Superior temporal gyrus (tissue), 1 donor: ENCODE measurements at regions not wholly inside any gene's neighbourhood (a gene's known extent, or its start where the extent isn't known, plus 50 kb on each side); places are given as distances from the start of the nearest gene placed in this dataset.

Source experiments
- DNase-seq: peaks from one replicate; pipeline ENCODE4 v3.0.0-alpha.2; 2016; ENCODE audit errors: extremely low spot score

DNA sequence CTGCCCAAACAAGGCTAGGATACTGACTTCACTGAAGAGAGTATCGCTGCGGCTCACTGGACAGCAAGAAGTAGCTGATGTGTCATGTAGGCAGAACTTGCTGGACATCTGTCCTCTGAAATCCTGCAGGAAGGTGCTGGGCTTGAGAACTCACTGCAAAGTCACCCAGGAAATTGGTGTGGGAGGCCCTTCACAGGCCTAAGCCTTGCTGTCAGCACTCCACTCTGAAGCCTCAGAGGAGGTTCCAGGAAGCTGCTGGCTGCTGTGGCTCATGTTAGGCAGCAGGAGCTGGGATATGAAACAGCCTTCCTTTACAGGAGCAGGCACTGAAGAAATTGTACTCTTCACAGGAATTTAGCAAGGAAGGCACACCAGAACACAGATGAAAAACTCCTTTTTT, 88.3 kb upstream of the CCDC68 start:
- no peak for DNase-seq

DNA sequence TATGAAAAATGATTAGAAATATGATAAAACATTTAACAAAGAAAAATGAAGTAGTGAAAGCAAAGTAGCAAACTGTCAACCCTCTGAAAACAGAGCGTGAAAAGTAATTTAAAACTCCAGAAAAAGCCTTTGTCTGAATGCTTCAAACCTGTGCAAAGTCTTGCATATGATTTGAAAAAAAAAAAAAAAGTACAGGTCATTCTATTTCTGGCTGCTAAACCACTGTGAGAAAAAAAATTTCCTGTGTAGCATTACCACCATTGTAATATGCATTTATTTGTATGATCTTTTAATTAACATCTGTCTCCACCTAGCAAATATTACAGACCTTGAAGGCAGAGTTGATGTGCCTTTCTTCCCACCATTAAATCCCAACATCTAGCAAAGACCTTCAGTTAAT, 82.1 kb upstream of the CCDC68 start:
- no peak for DNase-seq

DNA sequence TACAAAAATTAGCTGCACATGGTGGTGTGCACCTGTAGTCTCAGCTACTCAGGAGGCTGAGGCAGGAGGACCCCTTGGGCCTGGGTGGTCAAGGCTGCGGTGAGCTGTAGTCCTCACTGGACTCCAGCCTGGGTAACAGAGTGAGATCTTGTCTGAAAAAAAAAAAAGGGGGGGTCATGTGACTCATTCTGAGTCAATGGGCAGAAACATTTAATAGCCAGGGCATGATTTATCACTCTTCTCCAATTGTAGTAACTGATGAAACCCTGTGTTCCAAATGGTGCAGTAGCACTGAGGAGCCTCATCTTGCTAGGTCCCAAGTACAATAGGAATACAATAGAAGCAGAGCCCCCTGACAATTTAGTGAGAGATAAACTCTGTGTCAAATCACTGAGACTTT, 78.9 kb upstream of the CCDC68 start:
- DNase-seq: no peak

DNA sequence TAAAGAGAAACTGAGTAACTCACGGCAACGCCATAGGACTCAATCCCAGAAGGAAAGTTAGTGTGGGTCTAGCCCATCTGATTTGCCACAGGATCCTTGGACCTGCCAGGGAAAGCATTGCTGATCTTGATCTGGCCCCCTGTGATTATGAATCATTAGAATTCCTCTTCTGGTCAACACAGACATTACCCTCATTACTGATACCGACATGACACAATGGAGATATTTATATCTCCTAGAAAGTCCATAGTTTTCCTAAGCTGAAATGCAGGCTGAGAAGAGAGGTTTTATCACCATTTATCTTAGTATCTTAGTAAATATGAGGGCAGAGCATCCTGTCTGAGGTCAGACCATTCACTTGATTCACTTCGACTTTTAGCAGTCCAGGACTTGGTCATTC, 75.5 kb upstream of the CCDC68 start:
- no peak for DNase-seq

DNA sequence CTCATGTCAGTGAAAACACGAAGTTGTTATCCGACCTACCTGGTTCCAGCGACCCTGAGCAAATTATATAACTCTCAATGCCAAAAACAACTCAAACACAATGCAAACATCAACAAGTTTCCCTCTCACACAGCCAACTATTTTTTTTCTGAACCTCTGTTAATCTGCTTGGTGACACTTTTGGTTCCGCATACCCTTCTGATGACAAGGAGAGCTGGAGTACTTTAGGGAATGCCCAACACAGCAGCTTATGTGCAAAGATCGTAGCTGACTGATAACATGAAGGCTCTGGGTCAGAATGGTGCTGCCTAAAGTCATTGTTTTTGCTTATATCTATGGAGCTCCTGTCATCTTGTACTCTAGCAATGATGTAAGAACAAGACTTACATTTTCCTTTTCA, 72.7 kb upstream of the CCDC68 start:
- no peak for DNase-seq

DNA sequence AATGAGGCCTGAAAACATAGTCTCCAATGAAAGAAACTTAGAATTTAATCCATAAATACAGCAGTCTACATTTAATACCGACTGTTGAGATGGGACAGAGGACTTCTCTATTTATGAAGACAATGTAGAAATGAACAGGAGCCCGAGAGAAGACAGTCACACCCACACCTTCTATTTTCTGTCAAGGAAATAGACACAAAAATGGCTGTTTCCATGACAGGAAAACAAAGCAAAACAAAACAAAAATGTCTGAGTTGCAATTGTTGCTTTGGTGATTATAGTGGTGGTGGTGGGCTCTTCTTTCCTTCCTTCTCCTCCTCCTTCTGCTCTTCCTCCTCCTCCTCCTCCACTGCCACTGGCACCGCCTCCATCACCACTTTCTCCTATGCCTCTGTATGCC, 72.3 kb upstream of the CCDC68 start:
- DNase-seq: no peak

DNA sequence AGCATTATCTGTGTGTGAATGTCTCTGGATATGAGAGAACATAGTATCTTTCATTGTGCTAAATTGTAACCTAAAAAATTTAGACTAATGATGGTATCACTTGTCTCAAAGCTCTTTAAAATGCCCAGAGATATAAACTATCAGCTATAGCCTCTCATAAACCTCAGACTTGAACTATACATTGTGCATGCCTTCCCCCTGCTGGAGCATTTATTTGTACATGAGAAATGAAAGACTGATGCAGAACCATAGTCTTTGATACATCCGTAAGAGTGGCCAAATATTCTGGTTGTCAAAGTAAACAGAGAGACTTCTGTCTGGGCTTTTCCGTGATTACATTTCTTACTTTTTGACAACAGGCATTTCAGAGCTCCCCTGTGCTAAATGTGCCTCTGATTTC, 71.9 kb upstream of the CCDC68 start:
- no peak for DNase-seq

DNA sequence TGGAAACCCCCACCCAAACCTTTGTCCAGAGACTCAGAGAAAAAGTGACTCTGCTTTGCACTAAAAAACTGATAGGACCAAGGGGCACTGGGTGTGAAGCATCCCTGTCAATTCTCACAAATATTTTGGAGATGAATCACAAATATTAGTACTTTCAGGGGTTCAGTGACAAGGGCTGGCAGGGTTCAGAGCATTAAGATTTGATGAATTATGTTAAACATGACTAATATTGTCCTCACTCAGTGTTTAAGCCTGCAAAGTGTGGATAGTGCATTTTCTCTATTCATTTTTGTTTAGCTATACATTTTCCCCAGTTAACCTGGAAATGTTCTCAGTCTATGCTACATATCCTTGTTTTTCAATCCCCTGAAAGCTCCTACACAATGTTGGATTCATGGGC, 65.3 kb upstream of the CCDC68 start:
- no peak for DNase-seq

DNA sequence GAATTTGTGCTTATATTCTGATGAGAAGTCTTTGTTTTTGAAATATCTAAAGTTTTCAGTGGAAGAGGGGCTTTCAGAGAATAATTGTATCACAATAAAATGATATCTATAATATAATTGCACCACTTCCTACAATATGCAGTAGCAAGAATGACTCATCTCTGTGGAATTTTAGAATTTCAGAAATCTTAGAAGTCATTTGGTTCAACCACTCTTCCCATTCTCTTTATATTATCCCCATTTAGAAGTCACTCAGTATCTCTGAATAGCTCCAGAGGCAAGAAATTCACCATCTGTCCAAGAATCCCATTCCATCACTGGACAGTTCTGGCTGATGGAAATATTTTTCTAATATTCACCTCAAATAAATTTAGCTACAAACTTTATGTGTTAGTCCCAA, 59.3 kb upstream of the CCDC68 start:
- no peak for DNase-seq

DNA sequence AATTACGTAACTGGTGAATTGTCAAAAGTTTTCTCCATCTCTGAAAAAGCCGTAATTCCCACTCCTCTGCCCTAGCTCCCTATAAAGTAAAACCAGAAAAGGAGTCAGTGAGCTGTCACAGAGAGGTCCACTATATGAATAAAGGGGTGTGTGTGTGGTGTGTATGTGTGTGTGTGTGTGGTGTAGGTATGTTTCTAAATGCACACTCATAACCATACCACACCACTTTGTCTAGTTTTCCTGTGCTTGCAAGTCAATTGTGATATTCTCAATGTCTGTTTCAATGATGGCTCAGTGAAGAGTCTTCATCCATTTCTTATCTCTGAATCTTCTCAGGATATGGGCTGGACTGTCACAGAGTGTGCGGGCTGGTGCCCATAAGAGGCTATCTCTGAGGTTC, 54.8 kb upstream of the CCDC68 start:
- no peak for DNase-seq

DNA sequence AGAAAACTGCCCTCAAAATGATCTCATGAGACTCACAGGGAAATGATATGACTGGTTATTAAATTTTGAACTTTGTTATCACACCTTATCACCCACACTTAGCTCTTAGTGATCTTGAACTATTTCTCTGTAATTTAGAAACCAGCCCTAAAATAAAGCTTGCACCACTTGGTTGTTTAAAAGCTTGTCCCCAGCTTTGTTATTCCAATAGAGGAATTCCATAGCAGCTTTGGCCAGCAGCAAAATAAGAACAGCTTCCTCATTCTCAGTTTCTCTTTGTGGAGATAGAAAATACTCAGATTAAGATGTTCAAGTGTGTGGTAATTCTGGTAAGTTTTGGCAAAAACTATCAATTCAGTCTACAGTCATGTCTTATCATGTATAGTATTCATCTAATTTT, 54.4 kb upstream of the CCDC68 start:
- no peak for DNase-seq

DNA sequence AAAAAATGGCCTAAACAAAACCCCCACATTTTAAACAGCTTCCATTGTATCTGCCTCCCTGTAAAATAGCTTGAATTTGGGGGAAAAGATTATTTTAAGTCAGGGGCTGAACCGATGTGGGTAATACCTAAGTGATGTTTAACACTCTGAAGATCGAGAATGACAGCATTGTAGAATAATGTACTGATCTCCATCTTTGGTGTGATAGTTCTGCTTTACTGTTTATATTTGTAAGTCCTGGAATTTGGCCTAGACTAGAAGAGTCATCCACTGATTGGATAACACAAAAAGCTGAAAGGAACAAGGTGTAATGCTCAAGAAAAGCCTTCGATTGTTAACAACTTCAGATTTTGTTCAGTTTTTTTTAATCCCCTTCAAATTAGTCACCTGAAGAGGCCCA, 53.8 kb upstream of the CCDC68 start:
- DNase-seq: no peak

DNA sequence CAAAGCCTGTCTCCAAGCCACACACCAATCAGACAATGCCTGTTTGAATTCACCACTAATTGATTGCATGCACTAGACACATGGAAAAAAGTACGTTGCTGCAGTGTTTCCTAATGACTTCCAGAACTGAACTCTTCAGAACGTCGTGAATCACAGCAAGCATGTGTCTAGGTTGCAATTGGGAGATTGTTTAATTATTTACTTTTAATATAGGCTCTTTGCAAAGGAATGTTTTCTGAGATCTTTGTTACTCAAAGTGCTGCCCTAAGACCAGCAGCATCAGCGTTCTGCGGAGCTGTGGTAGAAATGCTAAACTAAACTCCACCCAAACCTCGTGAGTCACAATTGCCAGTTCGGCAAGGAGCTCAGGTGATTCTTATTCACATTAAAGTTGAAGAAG, 52.7 kb upstream of the CCDC68 start:
- no peak for DNase-seq
